ENCODE measurements at regions not wholly inside any gene's neighbourhood (a gene's known extent, or its start where the extent isn't known, plus 50 kb on each side); places are given as distances from the start of the nearest gene placed in this dataset.

- Histone ChIP-seq H3K4me3 (replicated peaks in 1 of 3; ENCODE audit: insufficient read depth in 1 of 3, low read depth in 1 of 3, low read length in 3 of 3) (no peak overlapping the region), H3K4me1 (ENCODE audit: control insufficient read depth, extremely low read depth, insufficient read depth, low read length) (no peaks in the 10 kb centered on the region), H4K20me1 (replicated peaks; ENCODE audit: control insufficient read depth, extremely low read depth, insufficient read depth, low read length) (no peaks in the 10 kb centered on the region), H3K79me2 (ENCODE audit: control insufficient read depth, insufficient read depth, low read length) (no peaks in the 10 kb centered on the region), H3K36me3 (ENCODE audit: control insufficient read depth in 2 of 2, extremely low read depth in 1 of 2, insufficient read depth in 2 of 2, low read length in 2 of 2) (no peaks in the 10 kb centered on the region), H2AFZ (ENCODE audit: low read depth, low read length) (no peak overlapping the region), H3K9ac (replicated peaks; ENCODE audit: extremely low read depth, insufficient read depth, low read length) (no peak overlapping the region), H3K27ac (ENCODE audit: insufficient read depth, low read depth, low read length) (no peak overlapping the region), H3K4me2 (ENCODE audit: insufficient read depth, low read length) (no peak overlapping the region), H3K9me3 (replicated peaks; ENCODE audit: control insufficient read depth, insufficient read depth, low read length) (no peaks in the 10 kb centered on the region), H3K9me1 (replicated peaks; ENCODE audit: control insufficient read depth, extremely low read depth, insufficient read depth, low read length) (no peaks in the 10 kb centered on the region), H3K27me3 (ENCODE audit: control insufficient read depth in 2 of 2, insufficient read depth in 2 of 2, low read length in 2 of 2) (no peaks in the 10 kb centered on the region)
- intact Hi-C loops (cut with micrococcal nuclease) (loop anchor here (5.0 kb wide), 1 partner anchor 665 kb away; no protein-coding TSS in a partner anchor), dilution Hi-C loops (cut with MboI; ENCODE audit: extremely low pct_ligation_motif_present, low sequenced_read_pairs) (no loop called here)
- DNase-seq (ENCODE audit: low read depth, low spot score) (no peak), FAIRE-seq (no peak)
- ChIA-PET CTCF (no interaction called here), POLR2A (no interaction called here)
- no TSS peak for BruUV-seq (replicated peaks)
- TF ChIP-seq POLR2AphosphoS5 (IDR thresholded peaks at IDR 0.05; ENCODE audit: insufficient read depth, low read depth, low read length) (no peak), EZH2 (IDR thresholded peaks at IDR 0.05; ENCODE audit: borderline replicate concordance, low read depth, low read length, severe bottlenecking) (no peak), MYC (IDR thresholded peaks at IDR 0.05; ENCODE audit: low read depth, low read length) (no peak), GATA2 (IDR thresholded peaks at IDR 0.05; ENCODE audit: insufficient read depth, insufficient read length, low read depth, low read length) (no peak), MAX (IDR thresholded peaks at IDR 0.05; ENCODE audit: insufficient read depth, insufficient read length) (no peak), CTCF (IDR thresholded peaks at IDR 0.05; ENCODE audit: extremely low read depth in 1 of 2, insufficient read depth in 1 of 2, low read depth in 1 of 2, low read length in 2 of 2) (no peak), JUN (IDR thresholded peaks at IDR 0.05; ENCODE audit: borderline replicate concordance, insufficient read depth, insufficient read length, low read depth) (no peak), POLR2A (IDR thresholded peaks at IDR 0.05; ENCODE audit: low read depth, low read length) (no peak), FOS (IDR thresholded peaks at IDR 0.05; ENCODE audit: borderline replicate concordance, insufficient read depth, low read length) (no peak)
Observed at GRCh38 chr18:45482286-45482685, 133.0 kb upstream of the SLC14A2 start.

Data from endothelial cell of umbilical vein (primary cell).